ENCODE measurements at regions not wholly inside any gene's neighbourhood (a gene's known extent, or its start where the extent isn't known, plus 50 kb on each side); places are given as distances from the start of the nearest gene placed in this dataset.
A peak's percentile ranks its signal among the peaks of the same experiment; 100 is the strongest.

DNA sequence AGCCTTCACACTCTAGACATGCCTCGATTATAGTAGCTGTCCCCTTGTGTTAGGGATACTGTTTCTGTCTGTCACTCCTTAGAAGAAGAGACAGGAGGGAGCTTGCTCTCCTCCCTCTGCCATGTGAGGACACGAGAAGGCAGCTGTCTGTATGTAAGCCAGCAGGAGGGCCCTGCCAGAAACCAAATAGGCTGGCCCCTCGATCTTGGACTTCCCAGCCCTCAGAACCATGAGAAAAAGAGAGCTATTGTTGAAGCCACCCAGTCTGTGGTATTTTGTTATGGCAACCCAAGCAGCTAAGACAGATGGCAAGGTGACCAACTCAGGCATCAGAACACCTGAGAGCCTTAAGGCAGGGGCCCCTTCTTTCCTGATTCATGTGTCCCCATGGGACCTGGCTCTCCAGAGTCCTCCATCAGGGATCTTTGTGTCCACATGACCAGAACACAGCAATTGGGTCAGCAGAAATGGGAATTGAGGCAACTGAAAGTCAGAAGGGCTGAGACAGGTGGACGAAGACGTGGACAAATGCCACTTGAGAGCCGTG is 65.6 kb upstream of the NPAS1 start:
- Mint-ChIP-seq H3K4me1 (peaks cover 20 to 42% (median 25%) of the 10 kb centered on the region in 3 donors), H3K27me3 (no peaks in the 10 kb centered on the region), H3K27ac (peak overlapping the region in 1 of 3 donors; percentile 87), H3K36me3 (peaks cover 6% of the 10 kb centered on the region), H3K9me3 (no peaks in the 10 kb centered on the region), H3K4me3 (peak overlapping the region in 3 of 4 donors; percentile 10 to 52 (median 14))

- peaks cover 20 to 42% (median 25%) of the 10 kb centered on the region in 3 donors for H3K4me1 Mint-ChIP-seq
- peak overlapping the region; percentile 34 to 87 (median 53) for H3K27ac Mint-ChIP-seq
- peaks cover 4% of the 10 kb centered on the region for H3K36me3 Mint-ChIP-seq
- H3K27me3 Mint-ChIP-seq: no peaks in the 10 kb centered on the region
- H3K9me3 Mint-ChIP-seq: no peaks in the 10 kb centered on the region
- H3K4me3 Mint-ChIP-seq: peak overlapping the region; percentile 65 to 90 (median 70)
Measured at GRCh38 chr19:46954502-46954992, 65.1 kb upstream of the NPAS1 start.

DNA sequence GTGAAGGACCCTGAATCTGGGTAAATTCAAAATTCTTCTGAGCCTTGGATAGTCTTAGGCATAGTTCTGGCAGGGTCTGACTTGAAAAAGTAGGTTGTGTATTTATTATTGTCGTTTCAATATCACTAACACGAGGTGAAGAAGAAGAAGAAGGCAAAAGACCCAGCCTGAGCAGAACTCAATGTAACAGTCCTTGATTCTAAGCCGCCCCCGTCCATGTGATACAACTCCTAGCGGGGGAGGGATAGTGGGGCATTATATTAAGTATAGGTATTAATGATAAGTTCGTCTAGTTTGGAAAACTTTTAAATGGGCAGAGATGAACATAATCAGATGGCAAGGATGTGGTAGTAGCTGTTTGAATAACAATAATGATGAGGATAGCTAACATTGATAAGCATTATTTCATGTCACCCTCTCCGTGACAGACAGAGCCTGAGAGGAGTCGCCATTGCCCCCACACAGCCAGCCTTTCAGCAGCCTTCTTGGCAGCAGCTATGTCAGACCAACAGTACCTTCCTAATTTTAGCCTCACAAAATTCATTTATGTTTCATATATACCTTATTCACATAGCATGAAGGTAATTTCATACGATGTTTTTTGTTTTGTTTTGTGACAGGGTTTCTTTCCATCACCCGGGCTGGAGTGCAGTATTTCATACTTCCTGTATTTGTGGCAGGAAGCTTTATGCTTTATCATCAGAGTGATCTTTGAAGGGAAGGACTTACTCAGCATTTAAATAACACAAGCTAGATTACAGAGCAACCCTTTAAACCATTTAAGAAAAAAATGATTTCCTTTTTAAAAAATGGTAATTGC is 64.4 kb upstream of the NPAS1 start:
- Mint-ChIP-seq H3K36me3 (peaks cover 6% of the 10 kb centered on the region), H3K27me3 (no peaks in the 10 kb centered on the region), H3K4me1 (peaks cover 20 to 41% (median 22%) of the 10 kb centered on the region in 3 donors), H3K4me3 (peak overlapping the region; percentile 65 to 90 (median 70)), H3K27ac (peak overlapping the region; percentile 34 to 87 (median 53)), H3K9me3 (no peaks in the 10 kb centered on the region)

GRCh38 chr19:46955813-46956371 is 63.7 kb upstream of the NPAS1 start:
- no peak overlapping the region for H3K27ac Mint-ChIP-seq
- peaks cover 7% of the 10 kb centered on the region for H3K36me3 Mint-ChIP-seq
- H3K4me1 Mint-ChIP-seq: peaks cover 18 to 35% (median 20%) of the 10 kb centered on the region in 3 donors
- H3K9me3 Mint-ChIP-seq: no peaks in the 10 kb centered on the region
- H3K4me3 Mint-ChIP-seq: peak overlapping the region in 2 of 4 donors; percentile 68 to 90
- H3K27me3 Mint-ChIP-seq: no peaks in the 10 kb centered on the region

GRCh38 chr19:46958532-46958931 is 61.1 kb upstream of the NPAS1 start:
- no peaks in the 10 kb centered on the region for H3K27me3 Mint-ChIP-seq

GRCh38 chr19:46959894-46960556 is 59.6 kb upstream of the NPAS1 start:
- Mint-ChIP-seq H3K9me3 (no peaks in the 10 kb centered on the region), H3K4me3 (no peak overlapping the region), H3K27me3 (no peaks in the 10 kb centered on the region), H3K27ac (no peak overlapping the region), H3K36me3 (peaks cover 8% of the 10 kb centered on the region), H3K4me1 (peaks cover 10 to 17% (median 11%) of the 10 kb centered on the region in 3 donors)

More at GRCh38 chr19:46958532-46958931, 61.1 kb upstream of the NPAS1 start:
- H3K27ac Mint-ChIP-seq: no peak overlapping the region
- no peaks in the 10 kb centered on the region for H3K9me3 Mint-ChIP-seq
- H3K4me1 Mint-ChIP-seq: peaks cover 16 to 32% (median 20%) of the 10 kb centered on the region in 3 donors
- H3K36me3 Mint-ChIP-seq: peaks cover 7% of the 10 kb centered on the region
- no peak overlapping the region for H3K4me3 Mint-ChIP-seq

- Mint-ChIP-seq H3K27me3 (no peaks in the 10 kb centered on the region), H3K4me3 (no peak overlapping the region), H3K4me1 (peaks cover 0 to 9% (median 7%) of the 10 kb centered on the region in 3 donors), H3K36me3 (peaks cover 16% of the 10 kb centered on the region), H3K9me3 (no peaks in the 10 kb centered on the region), H3K27ac (no peak overlapping the region)
Measured at GRCh38 chr19:46962030-46962570, 57.5 kb upstream of the NPAS1 start.

DNA sequence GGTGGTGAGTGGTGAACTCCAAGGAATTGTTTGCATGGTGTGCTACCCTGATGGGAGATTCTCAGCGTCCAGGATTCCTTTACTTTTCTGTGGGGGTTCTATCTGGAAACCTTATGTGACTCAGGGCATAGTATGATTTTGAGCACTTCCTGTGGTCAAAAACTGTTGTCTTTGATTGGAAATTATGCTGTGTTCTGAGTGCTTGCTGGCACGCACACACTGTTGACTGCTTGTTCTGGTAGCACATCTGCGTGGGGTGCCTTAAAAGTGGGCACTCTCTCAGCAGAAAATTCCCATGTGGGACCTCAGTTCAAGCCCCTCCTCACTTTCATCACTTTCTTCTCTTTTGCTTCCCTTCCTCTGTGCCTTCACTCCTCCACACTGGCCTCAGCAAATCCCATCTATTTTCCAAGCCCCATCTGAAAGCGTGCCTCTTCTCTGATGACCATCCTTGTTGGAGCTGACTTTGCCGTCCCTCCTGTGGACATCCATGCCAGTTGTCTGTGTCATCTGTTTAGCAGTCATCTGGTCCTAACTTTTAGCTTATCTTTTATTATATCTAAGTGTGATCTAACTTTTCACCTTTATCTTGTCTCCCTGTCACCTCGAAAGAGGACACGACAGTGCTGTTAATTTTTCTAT is 56.4 kb upstream of the NPAS1 start:
- H3K4me3 Mint-ChIP-seq: no peak overlapping the region
- no peaks in the 10 kb centered on the region for H3K27me3 Mint-ChIP-seq
- H3K4me1 Mint-ChIP-seq: peaks cover 7 to 17% (median 8%) of the 10 kb centered on the region in 3 donors
- H3K9me3 Mint-ChIP-seq: no peaks in the 10 kb centered on the region
- peak overlapping the region in 1 of 3 donors; percentile 72 for H3K27ac Mint-ChIP-seq
- H3K36me3 Mint-ChIP-seq: peaks cover 16% of the 10 kb centered on the region

GRCh38 chr19:46967578-46968032 is 52.0 kb upstream of the NPAS1 start:
- H3K4me1 Mint-ChIP-seq: peaks cover 2 to 12% (median 8%) of the 10 kb centered on the region in 3 donors
- peak overlapping the region in 1 of 3 donors; percentile 65 for H3K27ac Mint-ChIP-seq
- no peaks in the 10 kb centered on the region for H3K27me3 Mint-ChIP-seq
- peaks cover 15% of the 10 kb centered on the region for H3K36me3 Mint-ChIP-seq
- no peaks in the 10 kb centered on the region for H3K9me3 Mint-ChIP-seq
- H3K4me3 Mint-ChIP-seq: peak overlapping the region in 1 of 4 donors; percentile 18
